Uterus (tissue), 3 donors: ENCODE measurements at regions not wholly inside any gene's neighbourhood (a gene's known extent, or its start where the extent isn't known, plus 50 kb on each side); places are given as distances from the start of the nearest gene placed in this dataset.

ENCODE experiments used
- DNase-seq, 2 donors: peaks; one replicate each; pipeline ENCODE4 v3.0.0-alpha.2; 2019 to 2020
- H3K27ac ChIP-seq, 2 donors: fragments of 200-600 bp; sonication (generic); 1 replicate in 1 of 2; 2 replicates in 1 of 2; pipeline ENCODE4 v1.5.1; 2016 to 2018
- H3K27me3 ChIP-seq, 2 donors: fragments of 200-600 bp; sonication (generic); one replicate each; pipeline ENCODE4 v1.5.1; 2018 to 2019; ENCODE audit warnings: control low read depth in 1 of 2
- H3K36me3 ChIP-seq, 2 donors: fragments of 200-600 bp; sonication (generic); one replicate each; pipeline ENCODE4 v1.5.1; 2019; ENCODE audit warnings: control low read depth in 1 of 2
- H3K4me1 ChIP-seq, 2 donors: fragments of 200-600 bp; sonication (generic); one replicate each; pipeline ENCODE4 v1.5.1; 2018 to 2019; ENCODE audit warnings: control low read depth in 1 of 2
- H3K4me3 ChIP-seq, 2 donors: fragments of 200-600 bp; sonication (generic); 1 replicate in 1 of 2; 2 replicates in 1 of 2; pipeline ENCODE4 v1.5.1; 2018 to 2019; ENCODE audit warnings: mild to moderate bottlenecking in 1 of 2
- H3K9me3 ChIP-seq, 2 donors: fragments of 200-600 bp; sonication (generic); one replicate each; pipeline ENCODE4 v1.5.1; 2019; ENCODE audit warnings: control low read depth in 1 of 2
- POLR2A ChIP-seq, 2 donors: fragments of 450-650 bp; IDR thresholded peaks; one replicate each; pipeline ENCODE4 v1.6.1; 2016; ENCODE audit warnings: antibody characterized with exemption in 2 of 2, mild to moderate bottlenecking in 1 of 2, moderate library complexity in 1 of 2
- intact Hi-C: fragments of 100-400 bp; cut with DNase I; formaldehyde crosslinking; loops from one replicate; pipeline ENCODE4 v1.15.1; 2023; ENCODE audit warnings: low total_unique reads
- TF ChIP-seq, protein P1 (sequence below), 4 experiments: fragments of 200-600 bp in 2 of 4; fragments of 450-650 bp in 2 of 4; sonication (generic) in 2 of 4; IDR thresholded peaks; one replicate each; pipeline ENCODE4 v1.5.1; 2016 to 2019; ENCODE audit warnings: antibody characterized with exemption in 4 of 4, mild to moderate bottlenecking in 2 of 4, moderate library complexity in 1 of 4
- donor health status: DM: yes; HTN: yes; CAD: no.

GRCh38 chr7:52498366-52498765 lies 537.1 kb upstream of the POM121L12 start:
- no peak overlapping the region for H3K4me3 ChIP-seq
- H3K4me1 ChIP-seq = no peaks in the 10 kb centered on the region
- no peak for DNase-seq
- intact Hi-C loops = no loop called here
- no peaks in the 10 kb centered on the region for H3K9me3 ChIP-seq
- H3K27me3 ChIP-seq = no peaks in the 10 kb centered on the region
- no peaks in the 10 kb centered on the region for H3K36me3 ChIP-seq
- TF ChIP-seq, protein P1, sequence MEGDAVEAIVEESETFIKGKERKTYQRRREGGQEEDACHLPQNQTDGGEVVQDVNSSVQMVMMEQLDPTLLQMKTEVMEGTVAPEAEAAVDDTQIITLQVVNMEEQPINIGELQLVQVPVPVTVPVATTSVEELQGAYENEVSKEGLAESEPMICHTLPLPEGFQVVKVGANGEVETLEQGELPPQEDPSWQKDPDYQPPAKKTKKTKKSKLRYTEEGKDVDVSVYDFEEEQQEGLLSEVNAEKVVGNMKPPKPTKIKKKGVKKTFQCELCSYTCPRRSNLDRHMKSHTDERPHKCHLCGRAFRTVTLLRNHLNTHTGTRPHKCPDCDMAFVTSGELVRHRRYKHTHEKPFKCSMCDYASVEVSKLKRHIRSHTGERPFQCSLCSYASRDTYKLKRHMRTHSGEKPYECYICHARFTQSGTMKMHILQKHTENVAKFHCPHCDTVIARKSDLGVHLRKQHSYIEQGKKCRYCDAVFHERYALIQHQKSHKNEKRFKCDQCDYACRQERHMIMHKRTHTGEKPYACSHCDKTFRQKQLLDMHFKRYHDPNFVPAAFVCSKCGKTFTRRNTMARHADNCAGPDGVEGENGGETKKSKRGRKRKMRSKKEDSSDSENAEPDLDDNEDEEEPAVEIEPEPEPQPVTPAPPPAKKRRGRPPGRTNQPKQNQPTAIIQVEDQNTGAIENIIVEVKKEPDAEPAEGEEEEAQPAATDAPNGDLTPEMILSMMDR (IDR thresholded peaks at IDR 0.05) = no peak
- TF ChIP-seq POLR2A (IDR thresholded peaks at IDR 0.05) = no peak
- no peak overlapping the region for H3K27ac ChIP-seq

GRCh38 chr7:52486267-52486666 lies 549.2 kb upstream of the POM121L12 start:
- intact Hi-C loops = no loop called here
- Histone ChIP-seq H3K9me3 (no peaks in the 10 kb centered on the region), H3K36me3 (no peaks in the 10 kb centered on the region), H3K4me3 (no peak overlapping the region), H3K27ac (no peak overlapping the region), H3K4me1 (no peaks in the 10 kb centered on the region), H3K27me3 (no peaks in the 10 kb centered on the region)
- TF ChIP-seq, protein P1 (IDR thresholded peaks at IDR 0.05) = no peak
- TF ChIP-seq POLR2A (IDR thresholded peaks at IDR 0.05) = no peak
- no peak for DNase-seq

GRCh38 chr7:52482076-52482475 lies 553.4 kb upstream of the POM121L12 start:
- intact Hi-C loops = no loop called here

GRCh38 chr7:52481571-52481970 lies 553.9 kb upstream of the POM121L12 start:
- Histone ChIP-seq H3K4me3 (no peak overlapping the region), H3K4me1 (no peaks in the 10 kb centered on the region), H3K27ac (no peak overlapping the region), H3K27me3 (no peaks in the 10 kb centered on the region), H3K36me3 (no peaks in the 10 kb centered on the region), H3K9me3 (no peaks in the 10 kb centered on the region)
- TF ChIP-seq, protein P1 (IDR thresholded peaks at IDR 0.05) = no peak
- TF ChIP-seq POLR2A (IDR thresholded peaks at IDR 0.05) = no peak
- intact Hi-C loops = no loop called here
- DNase-seq = no peak

More at GRCh38 chr7:52482076-52482475, 553.4 kb upstream of the POM121L12 start:
- no peaks in the 10 kb centered on the region for H3K27me3 ChIP-seq
- no peaks in the 10 kb centered on the region for H3K36me3 ChIP-seq
- H3K4me1 ChIP-seq = no peaks in the 10 kb centered on the region
- no peak for TF ChIP-seq POLR2A (IDR thresholded peaks at IDR 0.05)
- TF ChIP-seq, protein P1 (IDR thresholded peaks at IDR 0.05) = no peak
- H3K27ac ChIP-seq = no peak overlapping the region
- DNase-seq = no peak
- no peaks in the 10 kb centered on the region for H3K9me3 ChIP-seq
- H3K4me3 ChIP-seq = no peak overlapping the region

DNA sequence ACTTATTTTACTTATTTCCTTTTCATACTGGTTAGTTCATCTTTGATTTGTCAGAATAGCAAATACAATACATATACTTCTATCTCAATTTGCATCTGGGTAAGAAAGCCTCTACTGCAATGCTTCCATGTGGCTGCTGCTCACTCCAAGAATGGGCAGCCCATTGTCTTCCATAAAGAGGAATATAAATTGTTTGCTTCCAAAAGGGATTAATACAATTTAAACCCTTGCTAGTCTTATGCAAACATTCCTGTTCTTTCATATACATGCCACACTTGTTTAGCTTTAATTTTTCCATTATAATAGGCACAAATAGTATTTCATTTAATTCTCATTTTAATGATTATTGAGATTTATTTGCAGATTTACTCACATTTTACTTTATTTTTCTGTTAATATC lies 555.4 kb upstream of the POM121L12 start:
- H3K4me1 ChIP-seq = no peaks in the 10 kb centered on the region
- H3K9me3 ChIP-seq = no peaks in the 10 kb centered on the region
- H3K36me3 ChIP-seq = no peaks in the 10 kb centered on the region
- H3K27ac ChIP-seq = no peak overlapping the region
- TF ChIP-seq, protein P1 (IDR thresholded peaks at IDR 0.05) = no peak
- TF ChIP-seq POLR2A (IDR thresholded peaks at IDR 0.05) = no peak
- intact Hi-C loops = no loop called here
- no peaks in the 10 kb centered on the region for H3K27me3 ChIP-seq
- DNase-seq = no peak
- no peak overlapping the region for H3K4me3 ChIP-seq
